Endothelial cell of umbilical vein (primary cell): ENCODE measurements at regions not wholly inside any gene's neighbourhood (a gene's known extent, or its start where the extent isn't known, plus 50 kb on each side); places are given as distances from the start of the nearest gene placed in this dataset.

Experiments
- CTCF ChIP-seq, 2 donors: IDR thresholded peaks; 1 replicate in 1 of 2; 2 replicates in 1 of 2; pipeline ENCODE4 v1.5.1; 2011; ENCODE audit warnings: low read length in 2 of 2, mild to moderate bottlenecking in 2 of 2, moderate library complexity in 2 of 2, control low read depth in 1 of 2, inconsistent platforms in 1 of 2, low read depth in 1 of 2; ENCODE audit not compliant: insufficient read depth in 1 of 2; ENCODE audit errors: extremely low read depth in 1 of 2
- EZH2 ChIP-seq: IDR thresholded peaks from 2 replicates; pipeline ENCODE4 v1.6.1; 2012; ENCODE audit warnings: borderline replicate concordance, low read depth, mild to moderate bottlenecking, moderate library complexity, low read length, inconsistent platforms; ENCODE audit not compliant: severe bottlenecking
- GATA2 ChIP-seq: IDR thresholded peaks from 2 replicates; pipeline ENCODE4 v1.7.0; 2011; ENCODE audit warnings: low read depth, mild to moderate bottlenecking, moderate library complexity, mixed read lengths, low read length; ENCODE audit not compliant: insufficient read length, insufficient read depth
- JUN ChIP-seq: IDR thresholded peaks from 2 replicates; pipeline ENCODE4 v1.6.1; 2011; ENCODE audit warnings: borderline replicate concordance, low read depth; ENCODE audit not compliant: insufficient read length, insufficient read depth
- MAX ChIP-seq: IDR thresholded peaks from 2 replicates; pipeline ENCODE4 v1.6.1; 2011; ENCODE audit not compliant: insufficient read depth, insufficient read length
- POLR2A ChIP-seq: IDR thresholded peaks from 2 replicates; pipeline ENCODE4 v1.6.1; 2012; ENCODE audit warnings: low read depth, mild to moderate bottlenecking, control low read depth, low read length
- POLR2AphosphoS5 ChIP-seq: IDR thresholded peaks from 2 replicates; pipeline ENCODE4 v1.6.1; 2012; ENCODE audit warnings: low read depth, mild to moderate bottlenecking, control low read depth, low read length, moderate library complexity; ENCODE audit not compliant: insufficient read depth

- TF ChIP-seq CTCF (IDR thresholded peaks at IDR 0.05; ENCODE audit: extremely low read depth in 1 of 2, insufficient read depth in 1 of 2, low read depth in 1 of 2, low read length in 2 of 2), result no peak
- TF ChIP-seq POLR2A, result no peak
- no peak for TF ChIP-seq EZH2
- TF ChIP-seq MAX, result no peak
- no peak for TF ChIP-seq GATA2
- TF ChIP-seq POLR2AphosphoS5, result no peak
- TF ChIP-seq JUN, result no peak
These were observed 464.7 kb upstream of the COX7C start for GRCh38 chr5:86152988-86153560.
